ENCODE measurements at regions not wholly inside any gene's neighbourhood (a gene's known extent, or its start where the extent isn't known, plus 50 kb on each side); places are given as distances from the start of the nearest gene placed in this dataset.
"Not testable (repeated sequence)": the region's sequence is repeated elsewhere in the genome, so short reads cannot be mapped to it uniquely, and the experiment has no call there.

DNA sequence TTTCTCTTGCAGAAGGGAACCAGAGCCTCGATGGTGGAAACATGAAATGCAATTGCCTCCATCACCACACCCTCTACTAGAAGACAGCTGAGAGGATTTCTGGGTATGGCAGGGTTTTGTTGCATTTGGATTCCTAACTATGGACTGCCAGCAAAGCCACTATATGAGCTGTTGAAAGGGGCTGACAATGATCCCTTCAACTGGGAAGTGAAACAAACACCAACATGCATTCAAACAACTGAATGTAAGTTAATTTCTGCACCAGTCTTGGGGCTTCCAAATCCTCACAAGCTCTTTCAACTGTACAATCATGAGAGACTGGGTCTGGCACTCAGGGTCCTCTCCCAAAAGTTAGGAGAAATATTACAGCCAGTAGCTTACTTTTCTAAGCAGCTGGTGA is 116.7 kb upstream of the PLCL2 start:
- TF ChIP-seq, protein P1, sequence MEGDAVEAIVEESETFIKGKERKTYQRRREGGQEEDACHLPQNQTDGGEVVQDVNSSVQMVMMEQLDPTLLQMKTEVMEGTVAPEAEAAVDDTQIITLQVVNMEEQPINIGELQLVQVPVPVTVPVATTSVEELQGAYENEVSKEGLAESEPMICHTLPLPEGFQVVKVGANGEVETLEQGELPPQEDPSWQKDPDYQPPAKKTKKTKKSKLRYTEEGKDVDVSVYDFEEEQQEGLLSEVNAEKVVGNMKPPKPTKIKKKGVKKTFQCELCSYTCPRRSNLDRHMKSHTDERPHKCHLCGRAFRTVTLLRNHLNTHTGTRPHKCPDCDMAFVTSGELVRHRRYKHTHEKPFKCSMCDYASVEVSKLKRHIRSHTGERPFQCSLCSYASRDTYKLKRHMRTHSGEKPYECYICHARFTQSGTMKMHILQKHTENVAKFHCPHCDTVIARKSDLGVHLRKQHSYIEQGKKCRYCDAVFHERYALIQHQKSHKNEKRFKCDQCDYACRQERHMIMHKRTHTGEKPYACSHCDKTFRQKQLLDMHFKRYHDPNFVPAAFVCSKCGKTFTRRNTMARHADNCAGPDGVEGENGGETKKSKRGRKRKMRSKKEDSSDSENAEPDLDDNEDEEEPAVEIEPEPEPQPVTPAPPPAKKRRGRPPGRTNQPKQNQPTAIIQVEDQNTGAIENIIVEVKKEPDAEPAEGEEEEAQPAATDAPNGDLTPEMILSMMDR (IDR thresholded peaks at IDR 0.05; ENCODE audit: unreplicated experiment): no peak
- DNase-seq (ENCODE audit: low spot score, unreplicated experiment): no peak
- Mint-ChIP-seq H3K9me3 (ENCODE audit: low read depth) (no peaks in the 10 kb centered on the region), H3K27ac (no peak overlapping the region), H3K27me3 (peaks cover 4% of the 10 kb centered on the region), H3K36me3 (ENCODE audit: insufficient read depth) (no peaks in the 10 kb centered on the region), H3K4me1 (ENCODE audit: low read depth) (peaks cover 2% of the 10 kb centered on the region), H3K4me3 (ENCODE audit: low read depth) (no peak overlapping the region)

DNA sequence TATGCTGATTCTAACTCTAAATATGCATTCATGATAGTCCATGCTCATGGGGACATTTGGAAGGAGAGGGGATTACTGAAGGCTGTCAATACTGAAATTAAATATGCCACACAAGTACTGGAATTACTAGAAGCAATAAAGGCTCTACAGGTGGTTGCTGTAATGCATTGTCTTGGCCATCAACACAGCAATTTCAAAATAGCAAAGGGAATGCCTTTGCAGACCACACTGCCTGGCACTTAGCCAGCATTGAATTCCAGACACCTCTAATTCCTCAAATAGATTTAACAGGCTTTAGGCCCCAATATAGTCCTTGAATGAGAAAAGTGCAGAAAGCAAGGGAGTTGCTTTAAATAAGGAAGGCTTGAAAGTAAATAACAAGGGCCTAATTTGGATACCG is 115.8 kb upstream of the PLCL2 start:
- Mint-ChIP-seq H3K27me3 (peaks cover 5% of the 10 kb centered on the region), H3K27ac (no peak overlapping the region), H3K9me3 (ENCODE audit: low read depth) (no peaks in the 10 kb centered on the region)

DNA sequence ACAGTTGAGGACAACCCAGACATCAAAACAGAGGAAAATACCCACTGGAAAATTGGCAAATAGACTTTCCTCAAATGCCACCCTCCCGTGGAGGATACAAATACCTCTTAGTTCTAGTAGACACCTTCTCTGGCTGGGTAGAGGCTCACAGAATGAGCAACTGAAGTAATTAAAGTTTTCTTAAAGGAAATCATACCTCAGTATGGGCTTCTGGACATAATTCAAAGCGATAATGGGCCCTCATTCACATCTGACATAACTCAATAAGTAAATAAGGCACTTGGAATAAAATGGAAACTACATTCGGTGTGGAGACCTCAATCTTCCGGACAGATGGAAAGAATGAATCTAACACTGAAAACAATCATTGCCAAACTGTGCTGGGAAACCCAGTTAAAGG is 115.2 kb upstream of the PLCL2 start:
- peaks cover 2% of the 10 kb centered on the region for H3K4me1 Mint-ChIP-seq (ENCODE audit: low read depth)
- H3K27me3 Mint-ChIP-seq: peaks cover 5% of the 10 kb centered on the region
- TF ChIP-seq, protein P1 (IDR thresholded peaks at IDR 0.05; ENCODE audit: unreplicated experiment): no peak
- no peaks in the 10 kb centered on the region for H3K9me3 Mint-ChIP-seq (ENCODE audit: low read depth)
- no peak overlapping the region for H3K4me3 Mint-ChIP-seq (ENCODE audit: low read depth)
- no peaks in the 10 kb centered on the region for H3K36me3 Mint-ChIP-seq (ENCODE audit: insufficient read depth)
- H3K27ac Mint-ChIP-seq: no peak overlapping the region
- DNase-seq (ENCODE audit: low spot score, unreplicated experiment): no peak

More for the DNA sequence above, 115.8 kb upstream of the PLCL2 start:
- no peak overlapping the region for H3K4me3 Mint-ChIP-seq (ENCODE audit: low read depth)
- H3K36me3 Mint-ChIP-seq (ENCODE audit: insufficient read depth): no peaks in the 10 kb centered on the region
- peaks cover 2% of the 10 kb centered on the region for H3K4me1 Mint-ChIP-seq (ENCODE audit: low read depth)
- DNase-seq (ENCODE audit: low spot score, unreplicated experiment): no peak
- TF ChIP-seq, protein P1 (IDR thresholded peaks at IDR 0.05; ENCODE audit: unreplicated experiment): no peak

DNA sequence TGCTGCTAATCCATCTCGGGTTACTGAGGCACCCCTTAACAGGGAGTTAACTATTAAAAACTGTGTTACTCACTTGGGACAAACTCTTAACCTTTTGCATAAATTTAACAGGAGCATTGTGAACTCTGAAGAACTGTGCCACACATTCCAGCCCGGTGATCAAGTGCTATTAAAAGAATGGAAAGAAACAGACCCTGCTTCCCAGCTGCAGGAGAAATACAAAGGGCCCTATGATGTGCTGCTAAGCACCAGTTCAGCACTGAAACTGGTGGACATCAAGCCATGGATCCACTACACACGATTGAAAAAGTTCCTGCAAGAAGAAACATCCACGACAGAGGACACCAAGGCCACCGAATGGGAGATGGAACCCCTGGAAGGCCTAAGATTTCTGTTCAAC is 114.7 kb upstream of the PLCL2 start:
- H3K27me3 Mint-ChIP-seq: peaks cover 5% of the 10 kb centered on the region
- TF ChIP-seq, protein P1 (IDR thresholded peaks at IDR 0.05; ENCODE audit: unreplicated experiment): no peak
- no peak overlapping the region for H3K4me3 Mint-ChIP-seq (ENCODE audit: low read depth)
- peaks cover 2% of the 10 kb centered on the region for H3K4me1 Mint-ChIP-seq (ENCODE audit: low read depth)
- no peaks in the 10 kb centered on the region for H3K9me3 Mint-ChIP-seq (ENCODE audit: low read depth)
- no peak for DNase-seq (ENCODE audit: low spot score, unreplicated experiment)
- no peaks in the 10 kb centered on the region for H3K36me3 Mint-ChIP-seq (ENCODE audit: insufficient read depth)
- no peak overlapping the region for H3K27ac Mint-ChIP-seq

DNA sequence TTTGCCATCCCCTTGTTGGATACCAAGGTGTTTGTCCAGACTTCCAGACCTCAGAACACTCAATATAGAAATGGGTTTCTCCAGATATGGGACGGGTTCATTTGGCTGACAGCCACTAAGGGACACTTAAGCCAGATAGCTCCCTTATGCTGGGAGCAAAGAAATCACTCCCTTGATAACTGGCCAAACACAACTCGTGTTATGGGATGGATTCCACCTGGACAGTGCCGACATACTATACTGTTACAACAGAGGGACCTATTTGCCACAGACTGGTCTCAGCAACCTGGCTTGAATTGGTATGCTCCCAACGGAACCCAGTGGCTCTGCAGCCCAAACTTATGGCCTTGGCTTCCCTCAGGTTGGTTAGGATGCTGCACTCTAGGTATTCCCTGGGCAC is 114.0 kb upstream of the PLCL2 start:
- Mint-ChIP-seq H3K27me3 (peaks cover 5% of the 10 kb centered on the region), H3K36me3 (ENCODE audit: insufficient read depth) (no peaks in the 10 kb centered on the region), H3K9me3 (ENCODE audit: low read depth) (no peaks in the 10 kb centered on the region), H3K27ac (no peak overlapping the region), H3K4me3 (ENCODE audit: low read depth) (no peak overlapping the region), H3K4me1 (ENCODE audit: low read depth) (peaks cover 8% of the 10 kb centered on the region)
- TF ChIP-seq, protein P1 (IDR thresholded peaks at IDR 0.05; ENCODE audit: unreplicated experiment): no peak
- DNase-seq (ENCODE audit: low spot score, unreplicated experiment): no peak

DNA sequence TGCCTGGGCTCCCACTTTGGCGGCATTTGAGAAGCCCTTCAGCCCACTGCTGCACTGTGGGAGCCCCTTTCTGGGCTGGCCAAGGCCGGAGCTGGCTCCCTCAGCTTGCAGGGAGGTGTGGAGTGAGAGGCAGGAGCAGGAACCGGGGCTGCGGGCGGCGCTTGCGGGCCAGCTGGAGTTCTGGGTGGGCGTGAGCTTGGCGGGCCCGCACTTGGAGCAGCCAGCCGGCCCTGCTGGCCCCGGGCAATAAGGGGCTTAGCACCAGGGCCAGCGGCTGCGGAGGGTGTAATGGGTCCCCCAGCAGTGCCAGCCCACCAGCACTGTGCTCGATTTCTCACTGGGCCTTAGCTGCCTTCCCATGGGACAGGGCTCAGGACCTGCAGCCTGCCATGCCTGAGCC is 111.2 kb upstream of the PLCL2 start:
- H3K4me1 Mint-ChIP-seq (ENCODE audit: low read depth): peaks cover 12% of the 10 kb centered on the region
- not testable (repeated sequence) for H3K9me3 Mint-ChIP-seq (ENCODE audit: low read depth); H3K36me3 Mint-ChIP-seq (ENCODE audit: insufficient read depth); H3K27me3 Mint-ChIP-seq; H3K4me3 Mint-ChIP-seq (ENCODE audit: low read depth); H3K27ac Mint-ChIP-seq; DNase-seq (ENCODE audit: low spot score, unreplicated experiment)

DNA sequence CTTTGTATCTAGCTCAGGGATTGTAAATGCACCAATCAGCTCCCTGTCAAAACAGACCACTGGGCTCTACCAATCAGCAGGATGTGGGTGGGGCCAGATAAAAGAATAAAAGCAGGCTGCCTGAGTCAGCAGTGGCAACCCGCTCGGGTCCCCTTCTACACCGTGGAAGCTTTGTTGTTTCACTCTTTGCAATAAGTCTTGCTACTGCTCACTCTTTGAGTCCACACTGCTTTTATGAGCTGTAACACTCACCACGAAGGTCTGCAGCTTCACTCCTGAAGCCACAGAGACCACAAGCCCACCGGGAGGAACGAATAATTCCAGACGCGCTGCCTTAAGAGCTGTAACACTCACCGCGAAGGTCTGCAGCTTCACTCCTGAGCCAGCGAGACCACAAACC is 110.2 kb upstream of the PLCL2 start:
- H3K4me1 Mint-ChIP-seq (ENCODE audit: low read depth): peaks cover 12% of the 10 kb centered on the region
- not testable (repeated sequence) for DNase-seq (ENCODE audit: low spot score, unreplicated experiment); H3K9me3 Mint-ChIP-seq (ENCODE audit: low read depth); H3K36me3 Mint-ChIP-seq (ENCODE audit: insufficient read depth); H3K4me3 Mint-ChIP-seq (ENCODE audit: low read depth); H3K27ac Mint-ChIP-seq
- H3K27me3 Mint-ChIP-seq: peaks cover 12% of the 10 kb centered on the region

All from progenitor cell of endocrine pancreas (in vitro differentiated cells).